ENCODE measurements at regions not wholly inside any gene's neighbourhood (a gene's known extent, or its start where the extent isn't known, plus 50 kb on each side); places are given as distances from the start of the nearest gene placed in this dataset.

- TF ChIP-seq CTCF (conservative IDR thresholded peaks at IDR 0.05; ENCODE audit: low read depth, low read length) = no peak
- no peak for TF ChIP-seq EZH2 (IDR thresholded peaks at IDR 0.05; ENCODE audit: borderline replicate concordance, low read depth, low read length, poor library complexity, severe bottlenecking)
Measured at GRCh38 chr18:25661831-25662230, 309.9 kb upstream of the ZNF521 start.

All from A673 (cell line).